ENCODE measurements at regions not wholly inside any gene's neighbourhood (a gene's known extent, or its start where the extent isn't known, plus 50 kb on each side); places are given as distances from the start of the nearest gene placed in this dataset.

DNA sequence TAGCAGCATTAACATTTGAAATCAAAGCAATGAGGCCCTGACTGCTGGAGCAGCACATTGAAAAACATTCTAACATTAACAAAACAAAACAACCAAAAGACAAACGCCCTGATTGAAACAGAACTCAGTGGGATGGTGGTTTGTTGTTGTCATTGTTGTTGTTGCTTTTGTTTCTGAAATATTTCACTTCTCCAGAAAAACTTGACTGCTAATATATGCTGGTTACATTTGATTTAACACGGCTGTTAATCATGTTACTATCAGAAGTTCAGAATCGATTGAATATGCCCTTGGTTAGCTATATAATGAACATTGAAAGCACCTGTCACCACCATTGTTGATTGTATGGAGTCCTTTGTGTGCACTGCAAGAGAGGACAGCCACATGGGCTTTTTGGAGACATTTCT, 790.4 kb upstream of the GALNTL6 start:
- H3K9me1 ChIP-seq (ENCODE audit: control insufficient read depth, insufficient read depth, low read length): no peaks in the 10 kb centered on the region
- H3K9ac ChIP-seq (ENCODE audit: insufficient read depth in 1 of 2, low read depth in 2 of 2, low read length in 2 of 2): no peak overlapping the region
- H3K4me2 ChIP-seq (ENCODE audit: insufficient read depth, low read length): no peak overlapping the region
- no peaks in the 10 kb centered on the region for H3K36me3 ChIP-seq (ENCODE audit: control insufficient read depth, insufficient read depth, low read length)
- CTCF ChIA-PET (ENCODE audit: low intra/inter-chr PET ratio): no interaction called here
- no peaks in the 10 kb centered on the region for H3K79me2 ChIP-seq (ENCODE audit: control insufficient read depth, insufficient read depth, low read length)
- H3K4me1 ChIP-seq (replicated peaks in 1 of 2; ENCODE audit: control insufficient read depth in 2 of 2, insufficient read depth in 2 of 2, low read length in 2 of 2): no peaks in the 10 kb centered on the region
- no peaks in the 10 kb centered on the region for H3K27me3 ChIP-seq (ENCODE audit: control insufficient read depth in 2 of 2, insufficient read depth in 2 of 2, low read length in 2 of 2)
- H3K27ac ChIP-seq (ENCODE audit: extremely low read depth, low read depth, low read length): no peak overlapping the region
- H4K20me1 ChIP-seq (replicated peaks; ENCODE audit: control insufficient read depth, insufficient read depth, low read length): no peaks in the 10 kb centered on the region
- DNase-seq (ENCODE audit: extremely low read depth in 1 of 4, low spot score in 3 of 4) (no peak), ATAC-seq (no peak), FAIRE-seq (no peak)
- POLR2A ChIA-PET: no interaction called here
- no peaks in the 10 kb centered on the region for H3K9me3 ChIP-seq (replicated peaks; ENCODE audit: control insufficient read depth, insufficient read depth, low read depth, low read length)
- WGBS (ENCODE audit: insufficient coverage, low coverage, missing lambda C conversion rate): 0% methylated on average over 3 of the region's 3 CpGs
- H3K4me3 ChIP-seq: no peak overlapping the region
- in situ Hi-C loops (cut with MboI) (no loop called here), intact Hi-C loops (cut with micrococcal nuclease) (no loop called here)
- BruUV-seq (replicated peaks): no TSS peak
- H2AFZ ChIP-seq (ENCODE audit: low read depth, low read length): no peak overlapping the region
- TF ChIP-seq, protein P1, sequence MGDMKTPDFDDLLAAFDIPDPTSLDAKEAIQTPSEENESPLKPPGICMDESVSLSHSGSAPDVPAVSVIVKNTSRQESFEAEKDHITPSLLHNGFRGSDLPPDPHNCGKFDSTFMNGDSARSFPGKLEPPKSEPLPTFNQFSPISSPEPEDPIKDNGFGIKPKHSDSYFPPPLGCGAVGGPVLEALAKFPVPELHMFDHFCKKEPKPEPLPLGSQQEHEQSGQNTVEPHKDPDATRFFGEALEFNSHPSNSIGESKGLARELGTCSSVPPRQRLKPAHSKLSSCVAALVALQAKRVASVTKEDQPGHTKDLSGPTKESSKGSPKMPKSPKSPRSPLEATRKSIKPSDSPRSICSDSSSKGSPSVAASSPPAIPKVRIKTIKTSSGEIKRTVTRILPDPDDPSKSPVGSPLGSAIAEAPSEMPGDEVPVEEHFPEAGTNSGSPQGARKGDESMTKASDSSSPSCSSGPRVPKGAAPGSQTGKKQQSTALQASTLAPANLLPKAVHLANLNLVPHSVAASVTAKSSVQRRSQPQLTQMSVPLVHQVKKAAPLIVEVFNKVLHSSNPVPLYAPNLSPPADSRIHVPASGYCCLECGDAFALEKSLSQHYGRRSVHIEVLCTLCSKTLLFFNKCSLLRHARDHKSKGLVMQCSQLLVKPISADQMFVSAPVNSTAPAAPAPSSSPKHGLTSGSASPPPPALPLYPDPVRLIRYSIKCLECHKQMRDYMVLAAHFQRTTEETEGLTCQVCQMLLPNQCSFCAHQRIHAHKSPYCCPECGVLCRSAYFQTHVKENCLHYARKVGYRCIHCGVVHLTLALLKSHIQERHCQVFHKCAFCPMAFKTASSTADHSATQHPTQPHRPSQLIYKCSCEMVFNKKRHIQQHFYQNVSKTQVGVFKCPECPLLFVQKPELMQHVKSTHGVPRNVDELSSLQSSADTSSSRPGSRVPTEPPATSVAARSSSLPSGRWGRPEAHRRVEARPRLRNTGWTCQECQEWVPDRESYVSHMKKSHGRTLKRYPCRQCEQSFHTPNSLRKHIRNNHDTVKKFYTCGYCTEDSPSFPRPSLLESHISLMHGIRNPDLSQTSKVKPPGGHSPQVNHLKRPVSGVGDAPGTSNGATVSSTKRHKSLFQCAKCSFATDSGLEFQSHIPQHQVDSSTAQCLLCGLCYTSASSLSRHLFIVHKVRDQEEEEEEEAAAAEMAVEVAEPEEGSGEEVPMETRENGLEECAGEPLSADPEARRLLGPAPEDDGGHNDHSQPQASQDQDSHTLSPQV (IDR thresholded peaks at IDR 0.05): no peak
- TF ChIP-seq GTF2F1 (IDR thresholded peaks at IDR 0.05; ENCODE audit: low read depth, low read length): no peak
- no peak for TF ChIP-seq KAT8 (IDR thresholded peaks at IDR 0.05; ENCODE audit: low read depth)
- no peak for TF ChIP-seq ZEB2 (IDR thresholded peaks at IDR 0.05)
- no peak for TF ChIP-seq PTBP1 (IDR thresholded peaks at IDR 0.05; ENCODE audit: low read depth, low read length)
- TF ChIP-seq HDAC3 (IDR thresholded peaks at IDR 0.05; ENCODE audit: borderline replicate concordance, partially characterized antibody): no peak
- TF ChIP-seq, protein P2, sequence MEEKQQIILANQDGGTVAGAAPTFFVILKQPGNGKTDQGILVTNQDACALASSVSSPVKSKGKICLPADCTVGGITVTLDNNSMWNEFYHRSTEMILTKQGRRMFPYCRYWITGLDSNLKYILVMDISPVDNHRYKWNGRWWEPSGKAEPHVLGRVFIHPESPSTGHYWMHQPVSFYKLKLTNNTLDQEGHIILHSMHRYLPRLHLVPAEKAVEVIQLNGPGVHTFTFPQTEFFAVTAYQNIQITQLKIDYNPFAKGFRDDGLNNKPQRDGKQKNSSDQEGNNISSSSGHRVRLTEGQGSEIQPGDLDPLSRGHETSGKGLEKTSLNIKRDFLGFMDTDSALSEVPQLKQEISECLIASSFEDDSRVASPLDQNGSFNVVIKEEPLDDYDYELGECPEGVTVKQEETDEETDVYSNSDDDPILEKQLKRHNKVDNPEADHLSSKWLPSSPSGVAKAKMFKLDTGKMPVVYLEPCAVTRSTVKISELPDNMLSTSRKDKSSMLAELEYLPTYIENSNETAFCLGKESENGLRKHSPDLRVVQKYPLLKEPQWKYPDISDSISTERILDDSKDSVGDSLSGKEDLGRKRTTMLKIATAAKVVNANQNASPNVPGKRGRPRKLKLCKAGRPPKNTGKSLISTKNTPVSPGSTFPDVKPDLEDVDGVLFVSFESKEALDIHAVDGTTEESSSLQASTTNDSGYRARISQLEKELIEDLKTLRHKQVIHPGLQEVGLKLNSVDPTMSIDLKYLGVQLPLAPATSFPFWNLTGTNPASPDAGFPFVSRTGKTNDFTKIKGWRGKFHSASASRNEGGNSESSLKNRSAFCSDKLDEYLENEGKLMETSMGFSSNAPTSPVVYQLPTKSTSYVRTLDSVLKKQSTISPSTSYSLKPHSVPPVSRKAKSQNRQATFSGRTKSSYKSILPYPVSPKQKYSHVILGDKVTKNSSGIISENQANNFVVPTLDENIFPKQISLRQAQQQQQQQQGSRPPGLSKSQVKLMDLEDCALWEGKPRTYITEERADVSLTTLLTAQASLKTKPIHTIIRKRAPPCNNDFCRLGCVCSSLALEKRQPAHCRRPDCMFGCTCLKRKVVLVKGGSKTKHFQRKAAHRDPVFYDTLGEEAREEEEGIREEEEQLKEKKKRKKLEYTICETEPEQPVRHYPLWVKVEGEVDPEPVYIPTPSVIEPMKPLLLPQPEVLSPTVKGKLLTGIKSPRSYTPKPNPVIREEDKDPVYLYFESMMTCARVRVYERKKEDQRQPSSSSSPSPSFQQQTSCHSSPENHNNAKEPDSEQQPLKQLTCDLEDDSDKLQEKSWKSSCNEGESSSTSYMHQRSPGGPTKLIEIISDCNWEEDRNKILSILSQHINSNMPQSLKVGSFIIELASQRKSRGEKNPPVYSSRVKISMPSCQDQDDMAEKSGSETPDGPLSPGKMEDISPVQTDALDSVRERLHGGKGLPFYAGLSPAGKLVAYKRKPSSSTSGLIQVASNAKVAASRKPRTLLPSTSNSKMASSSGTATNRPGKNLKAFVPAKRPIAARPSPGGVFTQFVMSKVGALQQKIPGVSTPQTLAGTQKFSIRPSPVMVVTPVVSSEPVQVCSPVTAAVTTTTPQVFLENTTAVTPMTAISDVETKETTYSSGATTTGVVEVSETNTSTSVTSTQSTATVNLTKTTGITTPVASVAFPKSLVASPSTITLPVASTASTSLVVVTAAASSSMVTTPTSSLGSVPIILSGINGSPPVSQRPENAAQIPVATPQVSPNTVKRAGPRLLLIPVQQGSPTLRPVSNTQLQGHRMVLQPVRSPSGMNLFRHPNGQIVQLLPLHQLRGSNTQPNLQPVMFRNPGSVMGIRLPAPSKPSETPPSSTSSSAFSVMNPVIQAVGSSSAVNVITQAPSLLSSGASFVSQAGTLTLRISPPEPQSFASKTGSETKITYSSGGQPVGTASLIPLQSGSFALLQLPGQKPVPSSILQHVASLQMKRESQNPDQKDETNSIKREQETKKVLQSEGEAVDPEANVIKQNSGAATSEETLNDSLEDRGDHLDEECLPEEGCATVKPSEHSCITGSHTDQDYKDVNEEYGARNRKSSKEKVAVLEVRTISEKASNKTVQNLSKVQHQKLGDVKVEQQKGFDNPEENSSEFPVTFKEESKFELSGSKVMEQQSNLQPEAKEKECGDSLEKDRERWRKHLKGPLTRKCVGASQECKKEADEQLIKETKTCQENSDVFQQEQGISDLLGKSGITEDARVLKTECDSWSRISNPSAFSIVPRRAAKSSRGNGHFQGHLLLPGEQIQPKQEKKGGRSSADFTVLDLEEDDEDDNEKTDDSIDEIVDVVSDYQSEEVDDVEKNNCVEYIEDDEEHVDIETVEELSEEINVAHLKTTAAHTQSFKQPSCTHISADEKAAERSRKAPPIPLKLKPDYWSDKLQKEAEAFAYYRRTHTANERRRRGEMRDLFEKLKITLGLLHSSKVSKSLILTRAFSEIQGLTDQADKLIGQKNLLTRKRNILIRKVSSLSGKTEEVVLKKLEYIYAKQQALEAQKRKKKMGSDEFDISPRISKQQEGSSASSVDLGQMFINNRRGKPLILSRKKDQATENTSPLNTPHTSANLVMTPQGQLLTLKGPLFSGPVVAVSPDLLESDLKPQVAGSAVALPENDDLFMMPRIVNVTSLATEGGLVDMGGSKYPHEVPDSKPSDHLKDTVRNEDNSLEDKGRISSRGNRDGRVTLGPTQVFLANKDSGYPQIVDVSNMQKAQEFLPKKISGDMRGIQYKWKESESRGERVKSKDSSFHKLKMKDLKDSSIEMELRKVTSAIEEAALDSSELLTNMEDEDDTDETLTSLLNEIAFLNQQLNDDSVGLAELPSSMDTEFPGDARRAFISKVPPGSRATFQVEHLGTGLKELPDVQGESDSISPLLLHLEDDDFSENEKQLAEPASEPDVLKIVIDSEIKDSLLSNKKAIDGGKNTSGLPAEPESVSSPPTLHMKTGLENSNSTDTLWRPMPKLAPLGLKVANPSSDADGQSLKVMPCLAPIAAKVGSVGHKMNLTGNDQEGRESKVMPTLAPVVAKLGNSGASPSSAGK (IDR thresholded peaks at IDR 0.05): no peak
- no peak for TF ChIP-seq ZBTB1 (CRISPR knock-in tag; IDR thresholded peaks at IDR 0.05; ENCODE audit: borderline replicate concordance, low read depth)
- TF ChIP-seq PHTF2 (CRISPR knock-in tag; IDR thresholded peaks at IDR 0.05): no peak

Measured in K562 (cell line).